WTC11 (cell line): ENCODE measurements at regions not wholly inside any gene's neighbourhood (a gene's known extent, or its start where the extent isn't known, plus 50 kb on each side); places are given as distances from the start of the nearest gene placed in this dataset.

ENCODE experiments used
- CREB1 ChIP-seq: sonication (generic); formaldehyde crosslinking; IDR thresholded peaks from 2 replicates; pipeline ENCODE4 v1.8.0; 2023; ENCODE audit warnings: mild to moderate bottlenecking, missing genetic modification reagents
- E2F5 ChIP-seq: sonication (generic); formaldehyde crosslinking; IDR thresholded peaks from 2 replicates; pipeline ENCODE4 v1.8.1; 2022; ENCODE audit warnings: mild to moderate bottlenecking, moderate library complexity, missing genetic modification reagents

- no peak for TF ChIP-seq E2F5 (CRISPR knock-in tag)
- no peak for TF ChIP-seq CREB1
Observed at GRCh38 chr2:52539026-52539970, 1228.3 kb upstream of the CHAC2 start.
